H1 (cell line): ENCODE measurements at regions not wholly inside any gene's neighbourhood (a gene's known extent, or its start where the extent isn't known, plus 50 kb on each side); places are given as distances from the start of the nearest gene placed in this dataset.

Experiments
- CTCF ChIA-PET: fragments of 300-600 bp; sonication (Branson Sonifier 250); formaldehyde crosslinking; loops from one replicate; lab custom pipeline; 2021; ENCODE audit not compliant: partially characterized antibody; lab: Charles Lee
- POLR2A ChIA-PET: fragments of 300-600 bp; sonication (Branson Sonifier 250); formaldehyde crosslinking; loops from one replicate; lab custom pipeline; 2021; ENCODE audit warnings: inconsistent platforms; ENCODE audit not compliant: partially characterized antibody; lab: Charles Lee
- DNase-seq, 2 experiments: peaks; one replicate each; pipeline versions ENCODE4 v3.0.0 to v3.0.0-alpha.2; 2010 to 2022; ENCODE audit warnings: low spot score in 2 of 2, low read depth in 1 of 2, mixed read lengths in 1 of 2
- FAIRE-seq: peaks from 2 replicates; lab custom pipeline; 2011; peaks lifted over from hg19 to GRCh38; lab: Jason Lieb, UNC
- H2AFZ ChIP-seq: 2 replicates; pipeline ENCODE4 v1.8.1; 2012; ENCODE audit warnings: low read length, inconsistent platforms
- H2AK5ac ChIP-seq: 2 replicates; pipeline ENCODE4 v1.6.1; 2013; ENCODE audit warnings: low read depth, low read length
- H2BK120ac ChIP-seq: replicated peaks from 2 replicates; pipeline ENCODE3; 2013; ENCODE audit warnings: low read depth, low read length, inconsistent platforms
- H2BK12ac ChIP-seq: 2 replicates; pipeline ENCODE4 v1.6.1; 2013; ENCODE audit warnings: low read depth, low read length
- H2BK15ac ChIP-seq: 2 replicates; pipeline ENCODE4 v1.6.1; 2013; ENCODE audit warnings: low read length
- H2BK20ac ChIP-seq: 2 replicates; pipeline ENCODE4 v1.6.1; 2013; ENCODE audit warnings: low read length
- H2BK5ac ChIP-seq: 2 replicates; pipeline ENCODE4 v1.6.1; 2013; ENCODE audit warnings: low read depth, low read length
- H3K14ac ChIP-seq: 2 replicates; pipeline ENCODE4 v1.6.1; 2013; ENCODE audit warnings: inconsistent platforms; ENCODE audit not compliant: insufficient read length
- H3K18ac ChIP-seq: 2 replicates; pipeline ENCODE4 v1.6.1; 2013; ENCODE audit warnings: low read length; ENCODE audit errors: extremely low read depth
- H3K23ac ChIP-seq: 2 replicates; pipeline ENCODE4 v1.6.1; 2013; ENCODE audit warnings: inconsistent platforms; ENCODE audit not compliant: insufficient read length
- H3K23me2 ChIP-seq: 2 replicates; pipeline ENCODE4 v1.6.1; 2013; ENCODE audit warnings: low read depth, low read length
- H3K27ac ChIP-seq: 2 replicates; pipeline ENCODE4 v1.6.1; 2011; ENCODE audit warnings: low read depth, low read length, inconsistent platforms
- H3K27me3 ChIP-seq, 4 experiments: replicated peaks in 1 of 4; 1 replicate in 1 of 4; 2 replicates in 3 of 4; pipeline versions ENCODE4 v1.6.1 to v1.8.1; 2011 to 2013; ENCODE audit warnings: low read length in 3 of 4, mild to moderate bottlenecking in 3 of 4, inconsistent platforms in 2 of 4, mixed read lengths in 2 of 4, moderate library complexity in 1 of 4; ENCODE audit not compliant: control insufficient read depth in 3 of 4, insufficient read depth in 3 of 4; ENCODE audit errors: extremely low read depth in 1 of 4
- H3K36me3 ChIP-seq, 4 experiments: 2 replicates each; pipeline versions ENCODE4 v1.6.1 to v1.8.1; 2011 to 2013; ENCODE audit warnings: mild to moderate bottlenecking in 4 of 4, low read length in 3 of 4, moderate library complexity in 2 of 4, control low read depth in 1 of 4, inconsistent platforms in 1 of 4; ENCODE audit not compliant: insufficient read depth in 4 of 4, control insufficient read depth in 2 of 4
- H3K4ac ChIP-seq: replicated peaks from 2 replicates; pipeline ENCODE3; 2013; ENCODE audit warnings: low read length, low read depth, mixed read lengths, inconsistent platforms; ENCODE audit not compliant: insufficient read length
- H3K4me1 ChIP-seq, 4 experiments: replicated peaks in 1 of 4; 1 replicate in 1 of 4; 2 replicates in 3 of 4; pipeline versions ENCODE4 v1.6.1 to v1.8.1; 2011 to 2013; ENCODE audit warnings: low read length in 3 of 4, inconsistent platforms in 2 of 4, mixed read lengths in 1 of 4; ENCODE audit not compliant: insufficient read depth in 4 of 4, control insufficient read depth in 3 of 4
- H3K4me2 ChIP-seq, 2 experiments: 2 replicates each; pipeline versions ENCODE4 v1.6.1 to v1.8.1; 2011 to 2013; ENCODE audit warnings: low read depth in 2 of 2, low read length in 2 of 2, control low read depth in 1 of 2, inconsistent platforms in 1 of 2, mild to moderate bottlenecking in 1 of 2; ENCODE audit not compliant: insufficient read depth in 1 of 2
- H3K4me3 ChIP-seq, 4 experiments: fragments of 200-600, 300-600 bp in 1 of 4; sonication (generic), shearing (Covaris generic), sonication (Bioruptor Twin) in 1 of 4; 2 replicates each; pipeline versions ENCODE4 v1.5.1 to v1.8.1; 2011 to 2016; ENCODE audit warnings: low read length in 4 of 4, low read depth in 3 of 4, control low read depth in 2 of 4, inconsistent platforms in 2 of 4, mild to moderate bottlenecking in 2 of 4, mixed read lengths in 1 of 4, moderate library complexity in 1 of 4; ENCODE audit not compliant: insufficient read depth in 2 of 4; ENCODE audit errors: extremely low read depth in 1 of 4
- H3K56ac ChIP-seq: replicated peaks from 2 replicates; pipeline ENCODE3; 2013; ENCODE audit warnings: low read depth, mild to moderate bottlenecking, mixed read lengths, low read length, inconsistent platforms; ENCODE audit not compliant: insufficient read length
- H3K79me1 ChIP-seq: 2 replicates; pipeline ENCODE4 v1.6.1; 2013; ENCODE audit warnings: low read depth, low read length, control low read depth
- H3K79me2 ChIP-seq, 2 experiments: 2 replicates each; pipeline versions ENCODE4 v1.6.1 to v1.8.1; 2012 to 2013; ENCODE audit warnings: low read length in 2 of 2, mild to moderate bottlenecking in 2 of 2, inconsistent platforms in 1 of 2; ENCODE audit not compliant: insufficient read depth in 2 of 2, control insufficient read depth in 1 of 2
- H3K9ac ChIP-seq, 4 experiments: replicated peaks in 1 of 4; 1 replicate in 1 of 4; 2 replicates in 3 of 4; pipeline versions ENCODE4 v1.6.1 to v1.8.1; 2011 to 2013; ENCODE audit warnings: low read depth in 3 of 4, low read length in 3 of 4, control low read depth in 2 of 4, mild to moderate bottlenecking in 2 of 4, moderate library complexity in 2 of 4, inconsistent platforms in 1 of 4; ENCODE audit errors: extremely low read depth in 1 of 4
- H3K9me3 ChIP-seq, 2 experiments: 2 replicates each; pipeline versions ENCODE4 v1.6.1 to v1.8.1; 2012 to 2013; ENCODE audit warnings: mild to moderate bottlenecking in 2 of 2, moderate library complexity in 2 of 2, control low read depth in 1 of 2, inconsistent platforms in 1 of 2, low read depth in 1 of 2, low read length in 1 of 2, mixed read lengths in 1 of 2; ENCODE audit not compliant: insufficient read depth in 2 of 2
- H4K20me1 ChIP-seq, 2 experiments: replicated peaks in 1 of 2; 2 replicates each; pipeline versions ENCODE3 to v1.8.1; 2011 to 2013; ENCODE audit warnings: inconsistent platforms in 2 of 2, low read length in 2 of 2, mild to moderate bottlenecking in 1 of 2; ENCODE audit not compliant: insufficient read depth in 2 of 2, control insufficient read depth in 1 of 2
- H4K5ac ChIP-seq: 2 replicates; pipeline ENCODE4 v1.6.1; 2013; ENCODE audit warnings: low read length, low read depth, mixed read lengths, inconsistent platforms; ENCODE audit not compliant: insufficient read length
- H4K8ac ChIP-seq: 2 replicates; pipeline ENCODE4 v1.8.0; 2013; ENCODE audit warnings: mild to moderate bottlenecking, moderate library complexity, low read length, inconsistent platforms; ENCODE audit not compliant: insufficient read depth; ENCODE audit errors: extremely low read depth
- H4K91ac ChIP-seq: replicated peaks from 2 replicates; pipeline ENCODE3; 2013; ENCODE audit warnings: low read length, mixed read lengths, inconsistent platforms; ENCODE audit not compliant: insufficient read length
- JUND ChIP-seq: IDR thresholded peaks from 2 replicates; pipeline ENCODE4 v1.6.1; 2011; ENCODE audit warnings: mild to moderate bottlenecking, improper control_type of control experiment, low read length
- WGBS, 2 experiments: shearing (Covaris generic) in 1 of 2; methylation state at CpG; one replicate each; pipeline versions ENCODE4 v1.1.6 to v1.1.7; 2013 to 2015; ENCODE audit warnings: low lambda C conversion rate in 2 of 2, mixed read lengths in 2 of 2, inconsistent platforms in 1 of 2, low coverage in 1 of 2, missing lambda C conversion rate in 1 of 2; ENCODE audit not compliant: insufficient replicate concordance in 2 of 2, insufficient coverage in 1 of 2, insufficient read length in 1 of 2; ENCODE audit errors: extremely low coverage in 1 of 2, missing lambda C conversion rate in 1 of 2; 5-methylcytosine and 5-hydroxymethylcytosine counted together

GRCh38 chr13:63050287-63050686 is 1634.6 kb upstream of the PCDH20 start:
- no peak overlapping the region for H4K8ac ChIP-seq
- no peak overlapping the region for H4K91ac ChIP-seq
- no peak overlapping the region for H2BK12ac ChIP-seq
- no peaks in the 10 kb centered on the region for H3K27me3 ChIP-seq
- CTCF ChIA-PET: no interaction called here
- H4K5ac ChIP-seq: no peak overlapping the region
- no peaks in the 10 kb centered on the region for H4K20me1 ChIP-seq
- no peak overlapping the region for H3K23ac ChIP-seq
- H3K36me3 ChIP-seq: no peaks in the 10 kb centered on the region
- no peaks in the 10 kb centered on the region for H3K4me1 ChIP-seq
- TF ChIP-seq JUND: no peak
- no peak overlapping the region for H2BK20ac ChIP-seq
- DNase-seq (no peak), FAIRE-seq (no peak)
- no peak overlapping the region for H2AFZ ChIP-seq
- no peak overlapping the region for H3K9ac ChIP-seq
- H2AK5ac ChIP-seq: no peak overlapping the region
- no peak overlapping the region for H2BK15ac ChIP-seq
- POLR2A ChIA-PET: no interaction called here
- 94% methylated on average over 5 of the region's 5 CpGs; no CpG with 5 or more reads in 1 of the 2 experiments for WGBS, 2 experiments
- no peak overlapping the region for H2BK120ac ChIP-seq
- H3K27ac ChIP-seq: no peak overlapping the region
- H3K18ac ChIP-seq: no peak overlapping the region
- H3K4me2 ChIP-seq: no peak overlapping the region
- H3K79me2 ChIP-seq: no peaks in the 10 kb centered on the region
- no peaks in the 10 kb centered on the region for H3K23me2 ChIP-seq
- no peak overlapping the region for H3K14ac ChIP-seq
- no peak overlapping the region for H3K4me3 ChIP-seq
- H3K56ac ChIP-seq: no peak overlapping the region
- no peak overlapping the region for H3K4ac ChIP-seq
- no peak overlapping the region for H2BK5ac ChIP-seq
- H3K9me3 ChIP-seq: peaks cover 0 to 2% of the 10 kb centered on the region in 2 experiments; a peak in 2 of 4 replicates
- no peaks in the 10 kb centered on the region for H3K79me1 ChIP-seq
